IMR-90 (cell line): ENCODE measurements at regions not wholly inside any gene's neighbourhood (a gene's known extent, or its start where the extent isn't known, plus 50 kb on each side); places are given as distances from the start of the nearest gene placed in this dataset.

ENCODE experiments used
- ATAC-seq: fragments of 200-7000 bp; cut with Tn5 transposase; 2 replicates; pipeline ENCODE4 v1.9.1; 2020; ENCODE audit warnings: low read depth, mild to moderate bottlenecking, moderate library complexity
- BruUV-seq: library from RNA; stranded (reverse); fragments of 400-500 nt; replicated peaks from 2 replicates; lab custom pipeline; 2021; lab: Mats Ljungman, UMichigan
- CTCF ChIA-PET: fragments of 300-600 bp; formaldehyde crosslinking; extraction: SDS; loops from one replicate; lab custom pipeline; 2021; ENCODE audit warnings: antibody characterized with exemption; lab: Yijun Ruan, JAX
- POLR2A ChIA-PET: fragments of 300-600 bp; sonication (Branson Sonifier 250); formaldehyde crosslinking; loops from one replicate; lab custom pipeline; 2022; ENCODE audit warnings: antibody characterized with exemption; ENCODE audit not compliant: unreplicated experiment; lab: Charles Lee
- DNase-seq: peaks from one replicate; pipeline ENCODE4 v3.0.0; 2013
- H2AFZ ChIP-seq: replicated peaks from 2 replicates; pipeline ENCODE3; 2013; ENCODE audit warnings: low read length, mild to moderate bottlenecking; ENCODE audit not compliant: poor library complexity
- H2AK5ac ChIP-seq: 2 replicates; pipeline ENCODE4 v1.6.1; 2013; ENCODE audit warnings: low read depth, low read length, inconsistent platforms
- H2AK9ac ChIP-seq: replicated peaks from 2 replicates; pipeline ENCODE3; 2013; ENCODE audit warnings: mild to moderate bottlenecking, low read depth, low read length, moderate library complexity; ENCODE audit not compliant: poor library complexity
- H2BK120ac ChIP-seq: 2 replicates; pipeline ENCODE4 v1.6.1; 2013; ENCODE audit warnings: low read depth, low read length, inconsistent platforms
- H2BK15ac ChIP-seq: 3 replicates; pipeline ENCODE4 v1.6.1; 2013; ENCODE audit warnings: low read depth, low read length, inconsistent platforms
- H2BK20ac ChIP-seq: 2 replicates; pipeline ENCODE4 v1.6.1; 2013; ENCODE audit warnings: low read depth, mild to moderate bottlenecking, inconsistent platforms, low read length, moderate library complexity
- H2BK5ac ChIP-seq: 2 replicates; pipeline ENCODE4 v1.6.1; 2013; ENCODE audit warnings: mild to moderate bottlenecking, low read depth, low read length, inconsistent platforms; ENCODE audit not compliant: poor library complexity, severe bottlenecking
- H3K14ac ChIP-seq: replicated peaks from 2 replicates; pipeline ENCODE4 v1.6.1; 2013; ENCODE audit warnings: low read depth, low read length, inconsistent platforms
- H3K18ac ChIP-seq: 2 replicates; pipeline ENCODE4 v1.6.1; 2013; ENCODE audit warnings: low read depth, low read length, control low read depth
- H3K23ac ChIP-seq: 2 replicates; pipeline ENCODE4 v1.6.1; 2013; ENCODE audit warnings: low read depth, low read length, inconsistent platforms
- H3K27ac ChIP-seq: 2 replicates; pipeline ENCODE4 v1.5.1; 2013; ENCODE audit warnings: mild to moderate bottlenecking, control low read depth, low read length; ENCODE audit not compliant: insufficient read depth
- H3K27me3 ChIP-seq: 2 replicates; pipeline ENCODE4 v1.6.1; 2013; ENCODE audit warnings: low read length; ENCODE audit not compliant: control insufficient read depth, insufficient read depth
- H3K36me3 ChIP-seq: 2 replicates; pipeline ENCODE4 v1.6.1; 2013; ENCODE audit warnings: low read length, mixed read lengths; ENCODE audit not compliant: control insufficient read depth, insufficient read depth
- H3K4ac ChIP-seq: 2 replicates; pipeline ENCODE4 v1.6.1; 2013; ENCODE audit warnings: low read depth, low read length, inconsistent platforms
- H3K4me1 ChIP-seq: 2 replicates; pipeline ENCODE4 v1.6.1; 2013; ENCODE audit warnings: low read length, mixed read lengths; ENCODE audit not compliant: control insufficient read depth, insufficient read depth
- H3K4me2 ChIP-seq: 2 replicates; pipeline ENCODE4 v1.6.1; 2013; ENCODE audit warnings: low read depth, mild to moderate bottlenecking, control low read depth, low read length, moderate library complexity
- H3K4me3 ChIP-seq: 2 replicates; pipeline ENCODE4 v1.5.1; 2013; ENCODE audit warnings: low read depth, mild to moderate bottlenecking, control low read depth, low read length, moderate library complexity; ENCODE audit not compliant: insufficient read depth
- H3K56ac ChIP-seq: 2 replicates; pipeline ENCODE4 v1.6.1; 2013; ENCODE audit warnings: low read length, inconsistent platforms; ENCODE audit not compliant: insufficient read depth; ENCODE audit errors: extremely low read depth
- H3K79me1 ChIP-seq, 2 experiments: 2 replicates each; pipeline ENCODE4 v1.6.1; 2013; ENCODE audit warnings: low read length in 2 of 2, inconsistent platforms in 1 of 2, low read depth in 1 of 2
- H3K9ac ChIP-seq: 2 replicates; pipeline ENCODE4 v1.6.1; 2013; ENCODE audit warnings: low read depth, low read length, control low read depth
- H3K9me1 ChIP-seq: 2 replicates; pipeline ENCODE4 v1.6.1; 2013; ENCODE audit warnings: low read length, inconsistent platforms; ENCODE audit not compliant: insufficient read depth
- H3K9me3 ChIP-seq: 2 replicates; pipeline ENCODE4 v1.6.1; 2013; ENCODE audit warnings: low read length; ENCODE audit not compliant: control insufficient read depth, insufficient read depth
- H4K20me1 ChIP-seq: 2 replicates; pipeline ENCODE4 v1.6.1; 2013; ENCODE audit warnings: low read length, inconsistent platforms; ENCODE audit not compliant: insufficient read depth
- H4K5ac ChIP-seq: 2 replicates; pipeline ENCODE4 v1.6.1; 2013; ENCODE audit warnings: mild to moderate bottlenecking, low read depth, low read length, control low read depth
- H4K8ac ChIP-seq, 2 experiments: 2 replicates each; pipeline ENCODE4 v1.6.1; 2013; ENCODE audit warnings: low read depth in 2 of 2, low read length in 2 of 2, control low read depth in 1 of 2, inconsistent platforms in 1 of 2
- H4K91ac ChIP-seq: 2 replicates; pipeline ENCODE4 v1.6.1; 2013; ENCODE audit warnings: low read depth, low read length, inconsistent platforms; ENCODE audit not compliant: insufficient read depth
- CHD1 ChIP-seq: IDR thresholded peaks from 2 replicates; pipeline ENCODE4 v1.6.1; 2012; ENCODE audit warnings: low read depth, low read length, improper control_type of control experiment
- MXI1 ChIP-seq: IDR thresholded peaks from 2 replicates; pipeline ENCODE4 v1.6.1; 2012; ENCODE audit warnings: low read depth, mild to moderate bottlenecking, low read length, moderate library complexity, borderline replicate concordance
- NFE2L2 ChIP-seq: fragments of 150-350 bp; IDR thresholded peaks from 2 replicates; pipeline ENCODE4 v1.6.1; 2016; ENCODE audit warnings: low read depth, mild to moderate bottlenecking, low read length
- RFX5 ChIP-seq: IDR thresholded peaks from 2 replicates; pipeline ENCODE4 v1.8.0; 2012; ENCODE audit warnings: low read depth, mild to moderate bottlenecking, low read length, moderate library complexity
- WGBS, 2 experiments: methylation state at CpG; one replicate each; pipeline versions ENCODE4 v1.1.5 to v1.1.7; 2013; ENCODE audit warnings: missing lambda C conversion rate in 2 of 2; ENCODE audit not compliant: insufficient read length in 1 of 2; ENCODE audit errors: extremely low coverage in 2 of 2; 5-methylcytosine and 5-hydroxymethylcytosine counted together
- dilution Hi-C: fragments of 300-500 bp; cut with HindIII; formaldehyde crosslinking; loops from one replicate; pipeline ENCODE4 v1.14.3; 2018; ENCODE audit warnings: low sequenced_read_pairs; ENCODE audit not compliant: unreplicated experiment
- in situ Hi-C: fragments of 300-500 bp; cut with MboI; formaldehyde crosslinking; loops from 3 replicates; pipeline ENCODE4 v1.14.3; 2019; ENCODE audit warnings: low sequenced_read_pairs, inconsistent platforms, mixed read lengths
- intact Hi-C: fragments of 100-400 bp; cut with micrococcal nuclease; formaldehyde crosslinking; loops from 2 replicates; pipeline ENCODE4 v1.10.0; 2022
- TF ChIP-seq, protein P1 (sequence below): fragments of 150-350 bp; IDR thresholded peaks from 2 replicates; pipeline ENCODE4 v1.6.1; 2016; ENCODE audit warnings: low read depth, mild to moderate bottlenecking, low read length, moderate library complexity, borderline replicate concordance

- in situ Hi-C loops: no loop called here
- H3K23ac ChIP-seq: no peak overlapping the region
- WGBS, 2 experiments: no CpG with 5 or more reads among the region's 3 CpGs
Measured at GRCh38 chr11:87903345-87903744, 271.9 kb downstream of the RAB38 start.

More at GRCh38 chr11:87903345-87903744, 271.9 kb downstream of the RAB38 start:
- DNase-seq (no peak), ATAC-seq (no peak)
- no peak overlapping the region for H2BK120ac ChIP-seq
- no peaks in the 10 kb centered on the region for H4K20me1 ChIP-seq
- H4K8ac ChIP-seq: no peak overlapping the region
- H3K18ac ChIP-seq: no peak overlapping the region
- no peak overlapping the region for H2BK15ac ChIP-seq
- POLR2A ChIA-PET: no interaction called here
- no peak overlapping the region for H2AK5ac ChIP-seq
- H3K4ac ChIP-seq: no peak overlapping the region
- no peak overlapping the region for H3K4me3 ChIP-seq
- H2BK20ac ChIP-seq: no peak overlapping the region
- no peak overlapping the region for H3K56ac ChIP-seq
- intact Hi-C loops: no loop called here
- H3K4me2 ChIP-seq: no peak overlapping the region
- no peak overlapping the region for H3K14ac ChIP-seq
- no peak overlapping the region for H2BK5ac ChIP-seq
- no peak overlapping the region for H4K5ac ChIP-seq
- no peak overlapping the region for H2AK9ac ChIP-seq
- no peak overlapping the region for H4K91ac ChIP-seq
- no peaks in the 10 kb centered on the region for H3K27me3 ChIP-seq
- no peaks in the 10 kb centered on the region for H3K9me3 ChIP-seq
- BruUV-seq: no TSS peak
- no peaks in the 10 kb centered on the region for H3K4me1 ChIP-seq
- no peaks in the 10 kb centered on the region for H3K79me1 ChIP-seq
- H3K9ac ChIP-seq: no peak overlapping the region
- CTCF ChIA-PET: interaction anchor here (0.6 kb wide), 1 partner anchor 16 kb away, joined by 3 read pairs; no protein-coding TSS in a partner anchor
- H3K27ac ChIP-seq: no peak overlapping the region
- dilution Hi-C loops: no loop called here
- H2AFZ ChIP-seq: no peak overlapping the region
- no peaks in the 10 kb centered on the region for H3K9me1 ChIP-seq
- no peaks in the 10 kb centered on the region for H3K36me3 ChIP-seq
- TF ChIP-seq, protein P1, sequence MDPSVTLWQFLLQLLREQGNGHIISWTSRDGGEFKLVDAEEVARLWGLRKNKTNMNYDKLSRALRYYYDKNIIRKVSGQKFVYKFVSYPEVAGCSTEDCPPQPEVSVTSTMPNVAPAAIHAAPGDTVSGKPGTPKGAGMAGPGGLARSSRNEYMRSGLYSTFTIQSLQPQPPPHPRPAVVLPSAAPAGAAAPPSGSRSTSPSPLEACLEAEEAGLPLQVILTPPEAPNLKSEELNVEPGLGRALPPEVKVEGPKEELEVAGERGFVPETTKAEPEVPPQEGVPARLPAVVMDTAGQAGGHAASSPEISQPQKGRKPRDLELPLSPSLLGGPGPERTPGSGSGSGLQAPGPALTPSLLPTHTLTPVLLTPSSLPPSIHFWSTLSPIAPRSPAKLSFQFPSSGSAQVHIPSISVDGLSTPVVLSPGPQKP: no peak
- TF ChIP-seq NFE2L2: no peak
- no peak for TF ChIP-seq CHD1
- no peak for TF ChIP-seq RFX5
- TF ChIP-seq MXI1: no peak
